ENCODE measurements at regions not wholly inside any gene's neighbourhood (a gene's known extent, or its start where the extent isn't known, plus 50 kb on each side); places are given as distances from the start of the nearest gene placed in this dataset.

GRCh38 chr11:116059919-116060318 is 555.7 kb upstream of the CADM1 start:
- intact Hi-C loops (cut with DNase I) = no loop called here
- H3K27ac ChIP-seq = no peak overlapping the region
- peaks cover 0 to 4% (median 0%) of the 10 kb centered on the region in 3 donors for H3K4me1 ChIP-seq
- WGBS, 2 donors = 61 to 88% methylated on average over 2 of the region's 2 CpGs
- TF ChIP-seq, protein P1, sequence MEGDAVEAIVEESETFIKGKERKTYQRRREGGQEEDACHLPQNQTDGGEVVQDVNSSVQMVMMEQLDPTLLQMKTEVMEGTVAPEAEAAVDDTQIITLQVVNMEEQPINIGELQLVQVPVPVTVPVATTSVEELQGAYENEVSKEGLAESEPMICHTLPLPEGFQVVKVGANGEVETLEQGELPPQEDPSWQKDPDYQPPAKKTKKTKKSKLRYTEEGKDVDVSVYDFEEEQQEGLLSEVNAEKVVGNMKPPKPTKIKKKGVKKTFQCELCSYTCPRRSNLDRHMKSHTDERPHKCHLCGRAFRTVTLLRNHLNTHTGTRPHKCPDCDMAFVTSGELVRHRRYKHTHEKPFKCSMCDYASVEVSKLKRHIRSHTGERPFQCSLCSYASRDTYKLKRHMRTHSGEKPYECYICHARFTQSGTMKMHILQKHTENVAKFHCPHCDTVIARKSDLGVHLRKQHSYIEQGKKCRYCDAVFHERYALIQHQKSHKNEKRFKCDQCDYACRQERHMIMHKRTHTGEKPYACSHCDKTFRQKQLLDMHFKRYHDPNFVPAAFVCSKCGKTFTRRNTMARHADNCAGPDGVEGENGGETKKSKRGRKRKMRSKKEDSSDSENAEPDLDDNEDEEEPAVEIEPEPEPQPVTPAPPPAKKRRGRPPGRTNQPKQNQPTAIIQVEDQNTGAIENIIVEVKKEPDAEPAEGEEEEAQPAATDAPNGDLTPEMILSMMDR (IDR thresholded peaks at IDR 0.05) = no peak
- TF ChIP-seq POLR2A (IDR thresholded peaks at IDR 0.05) = no peak
- peaks cover 0 to 14% (median 0%) of the 10 kb centered on the region in 4 donors for H3K27me3 ChIP-seq
- no peaks in the 10 kb centered on the region for H3K36me3 ChIP-seq
- no peaks in the 10 kb centered on the region for H3K9me3 ChIP-seq
- H3K4me3 ChIP-seq = no peak overlapping the region
- no peak for DNase-seq

- no peak for DNase-seq
- Histone ChIP-seq H3K4me1 (no peaks in the 10 kb centered on the region), H3K4me3 (no peak overlapping the region), H3K27ac (no peak overlapping the region), H3K9me3 (no peaks in the 10 kb centered on the region), H3K27me3 (peaks cover 0 to 31% (median 2%) of the 10 kb centered on the region in 4 donors), H3K36me3 (no peaks in the 10 kb centered on the region)
- intact Hi-C loops (cut with DNase I) = no loop called here
- TF ChIP-seq, protein P1 (IDR thresholded peaks at IDR 0.05) = no peak
- no peak for TF ChIP-seq POLR2A (IDR thresholded peaks at IDR 0.05)
- WGBS, 2 donors = 56 to 62% methylated on average over 3 of the region's 3 CpGs
These were observed 552.8 kb upstream of the CADM1 start for GRCh38 chr11:116057000-116057399.

- intact Hi-C loops (cut with DNase I) = no loop called here
- 21 to 59% methylated on average over 2 of the region's 2 CpGs for WGBS, 2 donors
- H3K36me3 ChIP-seq = no peaks in the 10 kb centered on the region
These were observed 550.8 kb upstream of the CADM1 start for GRCh38 chr11:116055064-116055463.

GRCh38 chr11:116053548-116053919 is 549.3 kb upstream of the CADM1 start:
- H3K4me3 ChIP-seq = no peak overlapping the region
- H3K27ac ChIP-seq = no peak overlapping the region
- 38 to 47% methylated on average over 6 of the region's 6 CpGs for WGBS, 2 donors
- peaks cover 0 to 29% (median 2%) of the 10 kb centered on the region in 4 donors for H3K27me3 ChIP-seq
- TF ChIP-seq POLR2A (IDR thresholded peaks at IDR 0.05) = no peak
- TF ChIP-seq, protein P1 (IDR thresholded peaks at IDR 0.05) = no peak
- DNase-seq = no peak
- no peaks in the 10 kb centered on the region for H3K36me3 ChIP-seq
- no peaks in the 10 kb centered on the region for H3K9me3 ChIP-seq
- intact Hi-C loops (cut with DNase I) = no loop called here
- no peaks in the 10 kb centered on the region for H3K4me1 ChIP-seq

More at GRCh38 chr11:116055064-116055463, 550.8 kb upstream of the CADM1 start:
- no peak for DNase-seq
- Histone ChIP-seq H3K27me3 (peaks cover 0 to 29% (median 2%) of the 10 kb centered on the region in 4 donors), H3K4me3 (no peak overlapping the region), H3K27ac (no peak overlapping the region), H3K9me3 (no peaks in the 10 kb centered on the region), H3K4me1 (no peaks in the 10 kb centered on the region)
- TF ChIP-seq POLR2A (IDR thresholded peaks at IDR 0.05) = no peak
- TF ChIP-seq, protein P1 (IDR thresholded peaks at IDR 0.05) = no peak

GRCh38 chr11:116052603-116053547 is 548.7 kb upstream of the CADM1 start:
- 33 to 61% methylated on average over 12 of the region's 15 CpGs for WGBS, 2 donors

More at GRCh38 chr11:116052603-116053547, 548.7 kb upstream of the CADM1 start:
- no peak for TF ChIP-seq POLR2A (IDR thresholded peaks at IDR 0.05)
- TF ChIP-seq, protein P1 (IDR thresholded peaks at IDR 0.05) = no peak
- H3K27ac ChIP-seq = no peak overlapping the region
- H3K27me3 ChIP-seq = peaks cover 0 to 29% (median 2%) of the 10 kb centered on the region in 4 donors
- no peaks in the 10 kb centered on the region for H3K9me3 ChIP-seq
- no peak for DNase-seq
- no peaks in the 10 kb centered on the region for H3K36me3 ChIP-seq
- no peak overlapping the region for H3K4me3 ChIP-seq
- no peaks in the 10 kb centered on the region for H3K4me1 ChIP-seq
- intact Hi-C loops (cut with DNase I) = no loop called here

All from esophagus squamous epithelium (tissue), 5 donors.